GM19455 (cell line): ENCODE measurements at regions not wholly inside any gene's neighbourhood (a gene's known extent, or its start where the extent isn't known, plus 50 kb on each side); places are given as distances from the start of the nearest gene placed in this dataset.
A peak's percentile ranks its signal among the peaks of the same experiment; 100 is the strongest.

Source experiments
- ATAC-seq: cut with Tn5 transposase; IDR thresholded peaks from one replicate; pipeline ENCODE4 v1.9.1; 2021; ENCODE audit not compliant: unreplicated experiment

DNA sequence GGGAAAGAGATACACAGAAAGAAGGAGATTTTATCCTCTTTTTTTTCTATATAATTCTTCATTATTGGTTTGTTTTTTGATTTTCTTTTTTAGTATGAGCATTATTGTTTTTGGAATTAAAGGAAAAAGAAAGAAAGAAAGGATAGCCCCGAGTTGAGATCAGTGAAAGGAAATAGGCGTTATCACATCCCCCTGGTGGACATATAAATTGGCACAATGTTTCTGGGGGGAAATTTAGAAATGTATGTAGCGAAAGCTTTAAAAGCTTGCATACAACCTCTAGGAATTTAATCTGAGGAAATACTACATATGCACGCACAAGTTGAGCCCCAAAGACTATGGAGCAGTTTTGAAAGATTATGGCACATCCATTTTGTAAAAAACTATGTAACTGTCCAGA, 226.3 kb upstream of the LDB2 start:
- no peak for ATAC-seq

DNA sequence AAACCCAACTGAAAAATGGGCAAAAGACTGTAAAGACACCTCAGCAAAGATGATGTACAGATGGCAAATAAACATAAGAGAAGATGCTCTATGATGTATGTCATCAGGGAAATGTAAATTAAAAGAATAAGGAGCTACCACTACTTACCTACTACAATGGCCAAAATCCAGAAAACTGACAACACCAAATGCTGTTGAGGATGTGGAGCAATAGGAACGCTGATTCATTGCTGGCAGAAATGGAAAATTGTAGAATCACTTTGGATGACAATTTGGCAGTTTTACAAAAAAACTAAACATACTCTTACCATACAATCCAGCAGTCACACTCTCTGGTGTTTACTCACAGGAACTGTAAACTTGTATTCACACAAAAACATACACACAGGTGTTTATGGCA, 222.3 kb upstream of the LDB2 start:
- ATAC-seq, result no peak

DNA sequence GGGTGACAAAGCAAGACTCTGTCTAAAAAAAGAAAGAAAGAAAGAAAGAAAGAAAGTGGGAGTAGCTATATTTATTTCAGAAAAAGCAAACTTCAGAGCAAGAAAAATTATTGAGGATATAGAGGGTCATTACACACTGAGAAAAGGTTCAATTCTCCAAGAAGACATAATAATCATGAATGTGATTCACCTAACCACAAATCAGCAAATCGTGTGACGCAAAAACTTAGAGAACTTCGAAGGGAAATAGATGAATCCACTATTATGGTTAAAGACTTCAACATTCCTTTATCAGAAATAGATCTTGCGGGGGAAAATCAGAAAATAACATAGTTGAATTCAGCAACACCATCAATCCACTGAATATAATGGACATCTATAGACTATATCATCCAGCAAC, 219.3 kb upstream of the LDB2 start:
- ATAC-seq, result no peak

GRCh38 chr4:17115583-17115982, 217.1 kb upstream of the LDB2 start:
- ATAC-seq, result no peak

GRCh38 chr4:17112292-17112659, 213.8 kb upstream of the LDB2 start:
- ATAC-seq, result no peak

DNA sequence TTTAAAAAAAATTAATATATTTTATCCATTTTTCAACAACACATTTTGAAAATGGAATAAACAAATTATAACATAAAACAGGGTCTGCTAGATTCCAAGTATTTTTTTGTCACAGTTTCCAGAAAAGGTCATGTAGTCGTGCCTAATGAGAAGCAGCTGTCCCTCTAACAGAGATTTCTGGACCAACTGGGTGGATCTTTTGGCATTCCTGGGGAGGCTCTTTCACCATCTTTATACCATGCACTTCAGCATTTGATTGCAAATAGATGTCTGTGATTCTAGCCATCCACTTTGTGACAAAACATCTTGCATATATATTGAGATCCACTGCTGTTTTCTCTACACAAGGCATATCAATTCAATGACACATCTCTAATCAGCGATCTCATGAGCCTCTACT, 210.7 kb upstream of the LDB2 start:
- ATAC-seq, result no peak

DNA sequence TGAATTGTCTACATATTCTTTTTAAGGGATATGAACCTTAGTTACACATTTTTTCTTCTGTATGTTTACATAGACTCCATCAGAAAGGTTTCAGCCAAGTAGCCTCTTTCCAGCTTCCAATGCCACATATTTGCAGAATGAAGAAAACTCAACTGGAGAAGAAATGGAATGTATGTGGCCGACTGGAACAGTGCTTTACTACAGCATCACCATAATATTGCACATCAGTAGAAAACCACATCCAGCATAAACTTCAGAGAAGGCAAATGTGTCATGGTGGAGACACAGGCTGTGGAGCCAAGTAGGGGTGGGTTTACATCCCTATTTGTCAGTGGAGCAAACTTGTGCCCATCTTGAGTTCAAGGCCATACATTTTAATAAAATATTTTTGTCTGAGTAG, 204.8 kb upstream of the LDB2 start:
- ATAC-seq, result no peak

DNA sequence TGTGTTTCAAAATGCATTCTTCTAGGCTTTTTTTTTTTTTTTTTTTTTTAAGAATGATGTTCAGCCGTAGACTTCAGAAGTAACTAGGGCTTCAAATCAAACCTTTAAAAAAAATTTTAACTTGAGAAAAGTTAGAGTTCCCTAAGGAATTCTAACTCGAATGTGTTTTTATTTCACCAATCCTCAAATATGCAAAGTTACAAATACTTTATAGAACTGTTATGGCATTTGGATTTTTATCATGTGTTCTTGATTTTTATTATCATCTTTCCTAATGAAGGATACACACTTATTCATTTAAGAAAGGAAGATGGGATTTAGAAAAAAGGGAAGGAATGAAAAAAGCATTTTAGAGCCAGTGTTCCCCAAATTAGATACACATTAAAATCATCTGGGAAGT, 200.6 kb upstream of the LDB2 start:
- ATAC-seq, result no peak

DNA sequence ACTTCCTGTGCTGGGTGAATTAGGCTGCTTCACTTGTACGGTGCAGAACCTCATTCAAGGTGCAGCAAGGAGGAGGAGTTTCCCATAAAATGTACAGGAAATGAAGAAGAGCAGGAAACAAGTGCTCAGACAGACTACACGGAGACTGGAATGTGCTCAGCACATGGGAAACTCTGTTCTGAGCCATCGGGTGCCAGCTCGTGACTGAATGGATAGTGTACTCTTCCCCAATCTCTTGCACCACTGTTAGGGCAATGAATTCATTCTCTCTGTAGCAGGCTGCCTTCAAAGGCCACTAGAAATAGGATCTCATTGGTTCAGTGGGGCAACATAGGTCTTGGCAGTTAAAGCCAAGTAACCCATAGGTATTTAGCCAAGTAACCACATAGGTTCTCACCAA, 200.0 kb upstream of the LDB2 start:
- ATAC-seq, result no peak

DNA sequence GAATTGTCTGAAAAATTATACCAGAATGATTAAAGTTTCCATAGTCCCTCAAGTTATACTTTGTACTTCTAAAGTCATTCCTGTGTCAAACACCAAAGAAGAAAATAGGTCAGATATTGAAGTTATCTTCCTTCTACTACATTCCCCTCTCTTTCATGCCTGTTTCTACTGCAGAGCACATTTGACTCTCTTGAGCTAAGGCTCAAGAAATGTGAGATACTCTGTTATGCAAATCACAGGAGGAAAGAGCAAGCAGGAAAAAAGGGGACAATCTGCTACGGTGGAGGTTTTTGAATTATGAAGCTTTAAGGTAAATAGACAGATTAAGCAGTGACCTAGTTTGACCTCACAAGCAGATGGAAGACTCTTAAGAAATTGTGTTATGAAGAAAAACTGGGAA, 198.9 kb upstream of the LDB2 start:
- ATAC-seq, result no peak

- ATAC-seq, result no peak
Observed at GRCh38 chr4:17096692-17097091, 198.2 kb upstream of the LDB2 start.

DNA sequence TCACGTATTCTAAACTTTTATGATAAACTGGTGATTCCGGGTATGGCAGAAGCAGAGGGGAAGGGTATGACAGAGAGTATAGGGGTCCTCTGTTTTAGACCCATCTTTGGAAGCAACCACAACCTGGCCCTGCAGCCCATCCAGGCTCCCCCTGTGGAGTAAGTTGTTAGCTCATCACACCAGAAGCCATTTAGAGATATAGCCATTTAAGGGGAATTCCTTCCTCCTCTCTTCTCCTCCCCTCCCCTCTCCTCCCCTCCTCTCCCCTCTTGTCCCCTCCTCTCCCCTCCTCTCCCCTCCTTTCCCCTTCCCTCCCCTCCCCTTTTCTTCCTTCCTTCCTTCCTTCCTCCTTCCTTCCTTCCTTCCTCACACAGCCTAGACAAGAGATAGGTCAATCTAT, 197.3 kb upstream of the LDB2 start:
- no peak for ATAC-seq

- ATAC-seq, result no peak
Observed at GRCh38 chr4:17094876-17095210, 196.4 kb upstream of the LDB2 start.

DNA sequence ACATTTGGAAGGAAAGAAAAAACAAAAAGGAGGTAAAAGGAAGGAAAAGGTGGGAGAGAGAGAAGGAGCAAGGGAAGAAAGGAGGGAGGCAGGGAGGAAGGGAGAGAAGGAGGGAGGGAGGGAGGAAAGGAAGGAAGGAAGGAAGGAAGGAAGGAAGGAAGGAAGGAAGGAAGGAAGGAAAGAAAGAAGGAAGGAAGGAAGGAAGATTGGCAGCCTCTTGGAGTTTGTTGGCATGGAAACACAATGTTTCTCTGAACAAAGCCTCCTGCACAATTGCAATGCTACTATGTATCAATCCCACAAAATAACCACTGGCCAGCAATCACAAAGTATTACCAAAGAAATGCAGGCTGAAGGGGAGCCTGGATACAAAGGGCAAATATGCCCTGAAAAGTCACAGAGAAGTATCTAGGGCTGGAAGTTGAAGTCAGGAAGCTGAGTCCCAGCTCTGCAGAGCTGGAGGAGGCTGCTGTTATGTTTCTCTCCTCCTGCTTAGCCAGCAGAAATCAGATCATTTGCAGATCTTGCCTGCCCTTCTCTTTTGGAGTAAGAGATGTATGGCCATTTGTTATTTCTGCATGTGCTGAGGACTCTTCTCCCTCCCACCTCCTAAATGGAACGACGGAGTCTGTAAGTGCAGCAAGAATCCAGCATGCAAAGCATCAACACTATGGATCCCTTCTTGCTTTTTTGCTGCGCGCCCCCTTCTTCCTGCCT, 195.9 kb upstream of the LDB2 start:
- ATAC-seq, result no peak

DNA sequence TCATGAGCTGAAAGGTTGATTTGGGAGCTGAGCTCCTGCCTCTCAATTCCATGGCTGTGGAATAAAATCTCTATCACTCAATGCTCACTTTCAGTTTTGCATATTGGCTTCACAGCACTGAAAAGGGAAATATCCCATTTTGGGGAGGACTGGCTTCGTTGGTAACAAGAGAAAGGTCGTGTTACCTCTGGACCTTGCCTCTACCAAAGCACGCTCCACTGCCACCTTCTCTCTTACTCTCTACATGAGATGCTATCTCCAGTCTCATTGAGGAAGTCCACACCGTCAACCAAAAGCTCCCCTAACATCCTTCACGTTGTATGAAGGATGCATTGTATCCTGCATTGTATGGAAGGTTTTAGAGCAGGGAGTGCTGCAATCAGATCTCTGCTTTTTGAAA, 195.0 kb upstream of the LDB2 start:
- ATAC-seq, result no peak

DNA sequence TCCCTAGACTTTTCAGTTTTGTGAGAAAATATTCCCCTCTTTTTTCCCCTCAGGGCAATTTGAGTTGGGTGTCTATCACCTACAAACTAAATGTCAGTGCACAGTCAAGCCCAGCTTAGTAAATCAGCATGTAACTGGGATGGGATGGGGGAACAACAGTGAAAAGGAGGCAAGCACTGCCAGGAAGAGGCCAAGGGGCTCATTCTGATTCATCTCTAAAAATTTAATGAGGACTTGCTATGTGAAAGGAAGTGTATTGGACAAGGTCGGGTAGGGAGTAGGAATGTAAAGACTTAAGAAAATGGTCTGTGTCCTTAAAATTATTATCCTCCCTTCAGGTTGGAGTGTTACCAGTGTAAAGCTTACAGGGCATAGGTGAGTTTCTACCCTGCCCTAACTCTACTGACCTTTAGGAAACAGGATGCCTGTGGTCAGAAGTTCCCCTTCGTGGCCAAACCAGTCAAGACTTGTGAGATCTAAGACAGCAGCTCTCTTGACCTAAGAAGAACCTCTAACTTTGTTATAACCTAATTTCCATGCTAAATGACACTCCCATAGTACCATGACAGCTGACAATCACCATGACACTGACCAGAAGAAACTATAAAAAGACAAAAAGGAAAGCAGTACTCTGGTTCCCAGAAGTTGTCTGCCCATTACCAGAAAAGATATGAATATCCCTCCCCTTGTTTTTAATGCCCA, 194.4 kb upstream of the LDB2 start:
- ATAC-seq, result peak; percentile 83

DNA sequence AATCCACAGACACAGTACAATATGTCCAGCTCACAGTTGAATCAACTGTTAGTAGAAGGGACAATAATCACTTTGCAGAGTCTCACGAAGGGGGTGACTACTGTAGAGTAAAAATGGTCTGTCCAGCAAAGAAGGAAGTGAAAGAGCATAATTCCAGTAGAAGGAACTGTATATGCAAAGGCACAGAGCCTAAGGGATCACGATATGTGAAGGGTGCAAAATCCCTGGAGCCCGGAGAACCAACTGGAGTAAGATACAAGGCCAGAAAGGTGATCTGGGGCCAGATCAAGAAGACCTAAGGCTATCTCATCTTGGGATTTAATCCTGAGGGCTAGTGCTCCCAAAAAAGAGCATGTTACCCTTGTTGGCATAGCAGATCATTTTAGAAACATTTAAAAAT, 192.7 kb upstream of the LDB2 start:
- ATAC-seq, result no peak

DNA sequence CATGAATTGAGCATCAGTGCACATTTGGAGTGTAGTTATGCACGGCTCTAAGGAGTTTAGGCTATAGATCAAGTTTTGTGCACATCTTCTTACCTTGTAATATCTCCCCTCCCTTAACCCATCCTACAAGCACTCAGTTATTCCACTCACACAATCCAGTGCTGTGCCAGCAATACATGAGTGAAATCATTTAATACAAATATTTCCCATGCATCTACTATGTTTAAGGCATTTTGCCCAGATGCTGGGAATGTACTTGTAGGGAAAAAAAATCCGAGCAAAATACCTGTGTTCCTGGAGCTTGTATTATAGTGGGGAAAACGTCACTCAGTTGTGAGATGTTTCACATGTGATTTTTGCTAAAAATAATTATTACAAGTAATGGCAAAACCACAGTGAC, 191.6 kb upstream of the LDB2 start:
- ATAC-seq, result no peak

DNA sequence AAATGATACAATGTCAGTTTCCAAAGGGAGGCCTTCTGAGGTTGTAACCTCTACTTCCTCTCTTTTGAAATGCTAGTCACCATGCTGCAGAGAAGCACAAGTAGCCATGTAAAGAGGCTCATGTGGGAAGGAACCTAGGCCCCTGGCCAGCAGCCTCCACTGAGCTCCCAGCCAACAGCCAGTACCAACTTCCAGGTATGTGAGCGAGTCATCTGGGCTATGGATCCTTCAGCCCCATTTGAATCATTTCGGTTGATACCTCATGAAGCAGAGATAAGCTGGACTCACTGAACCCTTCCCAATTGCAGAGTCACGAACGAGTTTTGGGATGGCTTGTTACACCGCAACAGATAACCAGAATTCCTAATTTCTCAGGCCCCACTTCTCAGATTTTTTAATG, 187.0 kb upstream of the LDB2 start:
- ATAC-seq, result no peak

DNA sequence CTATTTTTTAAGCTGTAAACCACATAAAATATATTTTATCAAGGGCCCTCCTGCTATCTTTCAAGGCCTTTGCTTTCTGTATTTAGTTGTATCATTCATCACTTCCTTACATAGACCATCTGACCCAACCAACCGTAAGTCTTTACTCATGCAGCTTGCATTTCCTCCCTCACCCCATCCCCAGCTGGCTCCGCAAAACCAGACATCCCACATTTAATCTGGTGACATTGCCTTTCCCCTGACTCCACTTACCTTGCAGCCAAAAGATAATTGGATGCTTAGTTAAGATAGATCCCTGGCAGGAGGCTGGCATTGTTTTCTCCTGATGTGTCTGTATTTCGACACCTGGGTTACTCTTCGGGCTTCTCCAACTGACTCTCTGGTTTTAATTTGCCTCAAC, 183.7 kb upstream of the LDB2 start:
- no peak for ATAC-seq

- ATAC-seq, result no peak
Observed at GRCh38 chr4:17081179-17081578, 182.7 kb upstream of the LDB2 start.

- no peak for ATAC-seq
Observed at GRCh38 chr4:17077105-17077504, 178.7 kb upstream of the LDB2 start.

- ATAC-seq, result no peak
Observed at GRCh38 chr4:17072483-17072882, 174.0 kb upstream of the LDB2 start.
